ENCODE measurements at regions not wholly inside any gene's neighbourhood (a gene's known extent, or its start where the extent isn't known, plus 50 kb on each side); places are given as distances from the start of the nearest gene placed in this dataset.

- TF ChIP-seq BRF2 (CRISPR knock-in tag; IDR thresholded peaks at IDR 0.05) (no peak), NCOA2 (CRISPR knock-in tag; IDR thresholded peaks at IDR 0.05) (peak; percentile 30; the same call in 1 of the 2 replicates), GLI4 (CRISPR knock-in tag; IDR thresholded peaks at IDR 0.05; ENCODE audit: borderline replicate concordance) (0 out of 2 replicates have a peak, but pooled peaks have one; percentile 11), ZNF280D (CRISPR knock-in tag; IDR thresholded peaks at IDR 0.05) (peak; percentile 50; the same call in 1 of the 2 replicates)
Measured at GRCh38 chr14:86790408-86791364, 1202.3 kb downstream of the GALC start (continued).

- ChIA-PET CTCF (ENCODE audit: low intra/inter-chr PET ratio, low total read pairs) (no interaction called here), POLR2A (no interaction called here)
- FAIRE-seq (no peak), ATAC-seq (no peak), DNase-seq (ENCODE audit: low spot score) (no peak)
- WGBS (ENCODE audit: low lambda C conversion rate) = 100% methylated on average over 1 of the region's 1 CpG
- H3K9ac ChIP-seq (ENCODE audit: insufficient read depth, low read depth, low read length) = no peak overlapping the region
- intact Hi-C loops (cut with micrococcal nuclease; ENCODE audit: unreplicated experiment) (no loop called here), in situ Hi-C loops (cut with HindIII; ENCODE audit: extremely low pct_ligation_motif_present, low pct_unique_long_range_greater_than_20kb) (no loop called here)
- H3K9me3 ChIP-seq (ENCODE audit: low read length) = peaks cover 4% of the 10 kb centered on the region; the same call in 1 of the 2 replicates
- no peak overlapping the region for H2AFZ ChIP-seq (ENCODE audit: low read length)
- no peaks in the 10 kb centered on the region for H3K79me2 ChIP-seq (ENCODE audit: insufficient read depth, low read length)
- peaks cover 42% of the 10 kb centered on the region for H3K4me1 ChIP-seq (ENCODE audit: insufficient read depth, low read length)
- H3K4me2 ChIP-seq (ENCODE audit: low read depth, low read length) = no peak overlapping the region
- no peak overlapping the region for H3K4me3 ChIP-seq (replicated peaks in 1 of 3; ENCODE audit: insufficient read depth in 1 of 3, low read depth in 2 of 3, low read length in 3 of 3)
- H3K36me3 ChIP-seq (replicated peaks in 1 of 2; ENCODE audit: control insufficient read depth in 1 of 2, insufficient read depth in 2 of 2, low read length in 2 of 2) = no peaks in the 10 kb centered on the region
- no TSS peak for BruUV-seq (replicated peaks)
- H3K27me3 ChIP-seq (ENCODE audit: control insufficient read depth in 1 of 2, insufficient read depth in 2 of 2, low read length in 2 of 2) = no peaks in the 10 kb centered on the region
- H4K20me1 ChIP-seq (ENCODE audit: insufficient read depth, low read length) = no peaks in the 10 kb centered on the region
- TF ChIP-seq ZNF331 (CRISPR knock-in tag; IDR thresholded peaks at IDR 0.05) (no peak), POGZ (CRISPR knock-in tag; IDR thresholded peaks at IDR 0.05) (no peak), CENPX (CRISPR knock-in tag; IDR thresholded peaks at IDR 0.05) (no peak), RBM39 (IDR thresholded peaks at IDR 0.05; ENCODE audit: low read depth, low read length, poor library complexity, severe bottlenecking) (no peak), ZNF883 (CRISPR knock-in tag; IDR thresholded peaks at IDR 0.05; ENCODE audit: not compliant biosample characterization) (no peak)
- H3K27ac ChIP-seq (ENCODE audit: extremely low read length, insufficient read depth, low read length) = no peak overlapping the region
Measured at GRCh38 chr14:86788224-86788623, 1204.8 kb downstream of the GALC start.
